Liver (tissue), 3 donors: ENCODE measurements at regions not wholly inside any gene's neighbourhood (a gene's known extent, or its start where the extent isn't known, plus 50 kb on each side); places are given as distances from the start of the nearest gene placed in this dataset.

Experiments
- FOXA1 ChIP-seq: IDR thresholded peaks from 2 replicates; pipeline ENCODE4 v1.6.1; 2016; ENCODE audit warnings: antibody characterized with exemption
- JUND ChIP-seq, 2 donors: IDR thresholded peaks; 2 replicates each; pipeline ENCODE4 v1.6.1; 2016; ENCODE audit warnings: antibody characterized with exemption in 2 of 2
- REST ChIP-seq: IDR thresholded peaks from 2 replicates; pipeline ENCODE4 v1.6.1; 2016; ENCODE audit warnings: antibody characterized with exemption, mild to moderate bottlenecking
- SP1 ChIP-seq: IDR thresholded peaks from 2 replicates; pipeline ENCODE4 v1.6.1; 2018; ENCODE audit warnings: antibody characterized with exemption, mild to moderate bottlenecking
- TF ChIP-seq, protein P1 (sequence below): fragments of 150-350 bp; IDR thresholded peaks from 2 replicates; pipeline ENCODE4 v1.5.1; 2017; ENCODE audit warnings: improper control_type of control experiment, low read depth, low read length; ENCODE audit not compliant: missing input control
- TF ChIP-seq, protein P2 (sequence below): IDR thresholded peaks from 2 replicates; pipeline ENCODE4 v1.6.1; 2016; ENCODE audit warnings: antibody characterized with exemption
- donor health status: healthy.
- donor health status: healthy.

DNA sequence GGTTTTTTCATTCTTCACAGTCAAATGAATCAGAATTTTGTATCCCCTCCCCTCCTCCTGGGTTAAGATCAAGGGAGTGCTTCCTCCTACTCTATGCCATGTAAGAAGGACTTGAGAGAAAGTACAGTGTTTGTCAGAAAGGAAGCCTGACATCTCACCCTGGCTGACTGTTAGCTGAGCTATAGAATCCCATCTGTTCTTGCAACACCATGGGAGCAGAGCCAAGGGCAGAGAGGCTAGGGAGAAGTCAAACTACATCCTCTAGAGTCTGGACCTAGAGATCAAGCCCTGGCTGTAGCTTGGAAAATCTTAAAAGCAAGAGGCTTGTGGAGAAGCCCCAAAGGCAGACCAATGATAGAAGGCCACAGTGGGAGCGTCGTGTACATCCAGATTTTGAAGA lies 145.9 kb downstream of the OLFM4 start:
- TF ChIP-seq, protein P1, sequence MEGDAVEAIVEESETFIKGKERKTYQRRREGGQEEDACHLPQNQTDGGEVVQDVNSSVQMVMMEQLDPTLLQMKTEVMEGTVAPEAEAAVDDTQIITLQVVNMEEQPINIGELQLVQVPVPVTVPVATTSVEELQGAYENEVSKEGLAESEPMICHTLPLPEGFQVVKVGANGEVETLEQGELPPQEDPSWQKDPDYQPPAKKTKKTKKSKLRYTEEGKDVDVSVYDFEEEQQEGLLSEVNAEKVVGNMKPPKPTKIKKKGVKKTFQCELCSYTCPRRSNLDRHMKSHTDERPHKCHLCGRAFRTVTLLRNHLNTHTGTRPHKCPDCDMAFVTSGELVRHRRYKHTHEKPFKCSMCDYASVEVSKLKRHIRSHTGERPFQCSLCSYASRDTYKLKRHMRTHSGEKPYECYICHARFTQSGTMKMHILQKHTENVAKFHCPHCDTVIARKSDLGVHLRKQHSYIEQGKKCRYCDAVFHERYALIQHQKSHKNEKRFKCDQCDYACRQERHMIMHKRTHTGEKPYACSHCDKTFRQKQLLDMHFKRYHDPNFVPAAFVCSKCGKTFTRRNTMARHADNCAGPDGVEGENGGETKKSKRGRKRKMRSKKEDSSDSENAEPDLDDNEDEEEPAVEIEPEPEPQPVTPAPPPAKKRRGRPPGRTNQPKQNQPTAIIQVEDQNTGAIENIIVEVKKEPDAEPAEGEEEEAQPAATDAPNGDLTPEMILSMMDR, result no peak
- TF ChIP-seq JUND (IDR thresholded peaks at IDR 0.05) (no peak), SP1 (no peak), FOXA1 (no peak), REST (no peak)
- TF ChIP-seq, protein P2, sequence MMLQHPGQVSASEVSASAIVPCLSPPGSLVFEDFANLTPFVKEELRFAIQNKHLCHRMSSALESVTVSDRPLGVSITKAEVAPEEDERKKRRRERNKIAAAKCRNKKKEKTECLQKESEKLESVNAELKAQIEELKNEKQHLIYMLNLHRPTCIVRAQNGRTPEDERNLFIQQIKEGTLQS, result no peak
